GM23338 (cell line): ENCODE measurements at regions not wholly inside any gene's neighbourhood (a gene's known extent, or its start where the extent isn't known, plus 50 kb on each side); places are given as distances from the start of the nearest gene placed in this dataset.

Source experiments
- ATAC-seq: fragments of 200-7000 bp; cut with Tn5 transposase; 3 replicates; pipeline ENCODE4 v1.9.1; 2020
- DNase-seq: peaks from one replicate; pipeline ENCODE4 v3.0.0-alpha.2; 2015; ENCODE audit warnings: low spot score
- H2AFZ ChIP-seq: fragments of 200-600 bp; sonication (generic); 2 replicates; pipeline ENCODE4 v1.8.0; 2016; ENCODE audit warnings: antibody characterized with exemption, mild to moderate bottlenecking, moderate library complexity
- H3F3A ChIP-seq: fragments of 200-600 bp; sonication (generic); replicated peaks from 2 replicates; pipeline ENCODE4 v1.8.0; 2017; ENCODE audit warnings: antibody characterized with exemption, mixed run types, low read depth
- H3K27ac ChIP-seq: fragments of 200-600 bp; sonication (generic); 2 replicates; pipeline ENCODE4 v1.6.1; 2016; ENCODE audit warnings: low read depth
- H3K27me3 ChIP-seq: fragments of 200-600 bp; sonication (generic); 2 replicates; pipeline ENCODE4 v1.8.0; 2016; ENCODE audit warnings: mild to moderate bottlenecking, mixed run types, moderate library complexity; ENCODE audit not compliant: insufficient read depth
- H3K36me3 ChIP-seq: fragments of 200-600 bp; sonication (generic); 2 replicates; pipeline ENCODE4 v1.8.0; 2016; ENCODE audit warnings: mild to moderate bottlenecking; ENCODE audit not compliant: insufficient read depth
- H3K4me1 ChIP-seq: fragments of 200-600 bp; sonication (generic); 2 replicates; pipeline ENCODE4 v1.8.0; 2016; ENCODE audit warnings: mild to moderate bottlenecking, moderate library complexity; ENCODE audit not compliant: insufficient read depth
- H3K4me2 ChIP-seq: fragments of 200-600 bp; sonication (generic); 2 replicates; pipeline ENCODE4 v1.7.1; 2017; ENCODE audit warnings: mixed run types
- H3K4me3 ChIP-seq: fragments of 200-600 bp; sonication (generic); 2 replicates; pipeline ENCODE4 v1.6.1; 2016; ENCODE audit warnings: mixed run types
- H3K79me2 ChIP-seq: fragments of 200-600 bp; sonication (generic); replicated peaks from 2 replicates; pipeline ENCODE4 v1.8.0; 2017; ENCODE audit warnings: mild to moderate bottlenecking; ENCODE audit not compliant: insufficient read depth
- H3K9me2 ChIP-seq: fragments of 200-600 bp; sonication (generic); 2 replicates; pipeline ENCODE4 v1.8.0; 2017; ENCODE audit not compliant: insufficient read depth
- H4K20me1 ChIP-seq: fragments of 200-600 bp; sonication (generic); replicated peaks from 2 replicates; pipeline ENCODE4 v1.8.0; 2017; ENCODE audit warnings: mild to moderate bottlenecking; ENCODE audit not compliant: insufficient read depth
- H3K27ac Mint-ChIP-seq: 2 replicates; pipeline ENCODE4 v1.8.0; 2020; ENCODE audit warnings: inconsistent platforms, mild to moderate bottlenecking, moderate library complexity, mixed read lengths
- H3K27me3 Mint-ChIP-seq: 3 replicates; pipeline ENCODE4 v1.8.0; 2022; ENCODE audit warnings: low read depth, mild to moderate bottlenecking, moderate library complexity, mixed read lengths, inconsistent platforms; ENCODE audit not compliant: insufficient read depth, poor library complexity
- H3K36me3 Mint-ChIP-seq: 3 replicates; pipeline ENCODE4 v1.8.0; 2021; ENCODE audit warnings: low read depth, mild to moderate bottlenecking, inconsistent platforms, moderate library complexity, mixed read lengths
- H3K4me1 Mint-ChIP-seq: 3 replicates; pipeline ENCODE4 v1.8.0; 2020; ENCODE audit warnings: mild to moderate bottlenecking, inconsistent platforms, mixed read lengths
- H3K4me3 Mint-ChIP-seq: 3 replicates; pipeline ENCODE4 v1.8.0; 2021; ENCODE audit warnings: moderate library complexity, mild to moderate bottlenecking, inconsistent platforms, mixed read lengths
- H3K9me3 Mint-ChIP-seq: 3 replicates; pipeline ENCODE4 v1.8.0; 2020; ENCODE audit warnings: moderate library complexity, mild to moderate bottlenecking, inconsistent platforms, mixed read lengths
- CREB1 ChIP-seq: fragments of 250-450 bp; sonication (Bioruptor Pico); IDR thresholded peaks from 2 replicates; pipeline ENCODE4 v1.5.0; 2020; ENCODE audit warnings: low read depth, mild to moderate bottlenecking, moderate library complexity
- JUNB ChIP-seq: IDR thresholded peaks from one replicate; pipeline ENCODE4 v1.6.1; 2016; ENCODE audit warnings: antibody characterized with exemption; ENCODE audit not compliant: unreplicated experiment
- NANOG ChIP-seq: IDR thresholded peaks from 2 replicates; pipeline ENCODE4 v1.6.1; 2016; ENCODE audit warnings: antibody characterized with exemption, borderline replicate concordance
- STAT1 ChIP-seq: IDR thresholded peaks from one replicate; pipeline ENCODE4 v1.6.1; 2016; ENCODE audit warnings: antibody characterized with exemption; ENCODE audit not compliant: unreplicated experiment
- ZNF114 ChIP-seq: fragments of 250-450 bp; sonication (Bioruptor Pico); IDR thresholded peaks from 2 replicates; pipeline ENCODE4 v1.5.0; 2020; ENCODE audit warnings: mild to moderate bottlenecking, moderate library complexity
- ZNF331 ChIP-seq: fragments of 250-450 bp; sonication (Bioruptor Pico); IDR thresholded peaks from 2 replicates; pipeline ENCODE4 v1.5.0; 2020; ENCODE audit warnings: low read depth, mild to moderate bottlenecking, moderate library complexity
- TF ChIP-seq, protein P1 (sequence below): IDR thresholded peaks from one replicate; pipeline ENCODE4 v1.6.1; 2018; ENCODE audit warnings: antibody characterized with exemption; ENCODE audit not compliant: unreplicated experiment
- TF ChIP-seq, protein P2 (sequence below), 2 experiments: fragments of 200-600 bp in 1 of 2; sonication (generic) in 1 of 2; conservative IDR thresholded peaks; 2 replicates each; pipeline versions ENCODE4 v1.5.1 to v1.6.1; 2016 to 2017; ENCODE audit warnings: antibody characterized with exemption in 2 of 2, low read depth in 2 of 2, mild to moderate bottlenecking in 2 of 2, moderate library complexity in 1 of 2
- TF ChIP-seq, protein P3 (sequence below): fragments of 250-450 bp; sonication (Bioruptor Pico); IDR thresholded peaks from 2 replicates; pipeline ENCODE4 v1.5.0; 2020; ENCODE audit warnings: mild to moderate bottlenecking, moderate library complexity

DNA sequence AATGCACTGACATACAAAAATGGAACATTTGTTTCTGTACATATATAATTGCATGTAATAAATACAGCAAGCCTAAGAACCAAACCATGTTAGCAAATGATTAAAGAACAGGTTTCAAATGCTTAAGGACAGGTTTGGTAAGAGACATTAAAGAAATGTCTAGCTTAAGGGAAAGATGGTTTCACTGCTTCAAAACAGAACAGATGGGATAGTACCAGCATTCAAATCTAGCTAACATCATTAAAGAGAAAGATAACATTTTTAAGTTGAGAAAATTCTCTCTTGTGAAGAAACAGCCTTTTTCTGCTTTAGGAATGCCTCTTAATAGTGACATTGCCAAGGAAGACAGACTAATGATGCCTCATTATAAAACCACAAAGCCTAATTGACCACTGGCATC lies 52.5 kb upstream of the DOCK9 start:
- 0 out of 3 replicates have a peak, but pooled peaks cover 4% of the 10 kb centered on the region for H3K4me1 Mint-ChIP-seq
- no peak overlapping the region for H3K27ac Mint-ChIP-seq
- Histone ChIP-seq H3K27ac (no peak overlapping the region), H3K27me3 (no peaks in the 10 kb centered on the region), H3K4me1 (peaks cover 5% of the 10 kb centered on the region; the same call in 1 of the 2 replicates), H4K20me1 (no peaks in the 10 kb centered on the region), H2AFZ (no peak overlapping the region), H3F3A (no peaks in the 10 kb centered on the region), H3K36me3 (no peaks in the 10 kb centered on the region), H3K79me2 (no peaks in the 10 kb centered on the region; the same call in 1 of the 2 replicates), H3K9me2 (no peaks in the 10 kb centered on the region), H3K4me3 (no peak overlapping the region), H3K4me2 (no peak overlapping the region)
- peaks cover 2% of the 10 kb centered on the region; the same call in 1 of the 3 replicates for H3K36me3 Mint-ChIP-seq
- no peak for ATAC-seq
- H3K4me3 Mint-ChIP-seq = no peak overlapping the region
- TF ChIP-seq ZNF114 (CRISPR knock-in tag) = no peak
- no peak for TF ChIP-seq ZNF331 (CRISPR knock-in tag)
- TF ChIP-seq, protein P1, sequence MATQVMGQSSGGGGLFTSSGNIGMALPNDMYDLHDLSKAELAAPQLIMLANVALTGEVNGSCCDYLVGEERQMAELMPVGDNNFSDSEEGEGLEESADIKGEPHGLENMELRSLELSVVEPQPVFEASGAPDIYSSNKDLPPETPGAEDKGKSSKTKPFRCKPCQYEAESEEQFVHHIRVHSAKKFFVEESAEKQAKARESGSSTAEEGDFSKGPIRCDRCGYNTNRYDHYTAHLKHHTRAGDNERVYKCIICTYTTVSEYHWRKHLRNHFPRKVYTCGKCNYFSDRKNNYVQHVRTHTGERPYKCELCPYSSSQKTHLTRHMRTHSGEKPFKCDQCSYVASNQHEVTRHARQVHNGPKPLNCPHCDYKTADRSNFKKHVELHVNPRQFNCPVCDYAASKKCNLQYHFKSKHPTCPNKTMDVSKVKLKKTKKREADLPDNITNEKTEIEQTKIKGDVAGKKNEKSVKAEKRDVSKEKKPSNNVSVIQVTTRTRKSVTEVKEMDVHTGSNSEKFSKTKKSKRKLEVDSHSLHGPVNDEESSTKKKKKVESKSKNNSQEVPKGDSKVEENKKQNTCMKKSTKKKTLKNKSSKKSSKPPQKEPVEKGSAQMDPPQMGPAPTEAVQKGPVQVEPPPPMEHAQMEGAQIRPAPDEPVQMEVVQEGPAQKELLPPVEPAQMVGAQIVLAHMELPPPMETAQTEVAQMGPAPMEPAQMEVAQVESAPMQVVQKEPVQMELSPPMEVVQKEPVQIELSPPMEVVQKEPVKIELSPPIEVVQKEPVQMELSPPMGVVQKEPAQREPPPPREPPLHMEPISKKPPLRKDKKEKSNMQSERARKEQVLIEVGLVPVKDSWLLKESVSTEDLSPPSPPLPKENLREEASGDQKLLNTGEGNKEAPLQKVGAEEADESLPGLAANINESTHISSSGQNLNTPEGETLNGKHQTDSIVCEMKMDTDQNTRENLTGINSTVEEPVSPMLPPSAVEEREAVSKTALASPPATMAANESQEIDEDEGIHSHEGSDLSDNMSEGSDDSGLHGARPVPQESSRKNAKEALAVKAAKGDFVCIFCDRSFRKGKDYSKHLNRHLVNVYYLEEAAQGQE = no peak
- TF ChIP-seq CREB1 (CRISPR knock-in tag) = no peak
- TF ChIP-seq NANOG = no peak
- no peak for TF ChIP-seq STAT1
- TF ChIP-seq, protein P2, sequence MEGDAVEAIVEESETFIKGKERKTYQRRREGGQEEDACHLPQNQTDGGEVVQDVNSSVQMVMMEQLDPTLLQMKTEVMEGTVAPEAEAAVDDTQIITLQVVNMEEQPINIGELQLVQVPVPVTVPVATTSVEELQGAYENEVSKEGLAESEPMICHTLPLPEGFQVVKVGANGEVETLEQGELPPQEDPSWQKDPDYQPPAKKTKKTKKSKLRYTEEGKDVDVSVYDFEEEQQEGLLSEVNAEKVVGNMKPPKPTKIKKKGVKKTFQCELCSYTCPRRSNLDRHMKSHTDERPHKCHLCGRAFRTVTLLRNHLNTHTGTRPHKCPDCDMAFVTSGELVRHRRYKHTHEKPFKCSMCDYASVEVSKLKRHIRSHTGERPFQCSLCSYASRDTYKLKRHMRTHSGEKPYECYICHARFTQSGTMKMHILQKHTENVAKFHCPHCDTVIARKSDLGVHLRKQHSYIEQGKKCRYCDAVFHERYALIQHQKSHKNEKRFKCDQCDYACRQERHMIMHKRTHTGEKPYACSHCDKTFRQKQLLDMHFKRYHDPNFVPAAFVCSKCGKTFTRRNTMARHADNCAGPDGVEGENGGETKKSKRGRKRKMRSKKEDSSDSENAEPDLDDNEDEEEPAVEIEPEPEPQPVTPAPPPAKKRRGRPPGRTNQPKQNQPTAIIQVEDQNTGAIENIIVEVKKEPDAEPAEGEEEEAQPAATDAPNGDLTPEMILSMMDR (conservative IDR thresholded peaks at IDR 0.05; ENCODE audit: low read depth in 2 of 2) = no peak
- TF ChIP-seq, protein P3, sequence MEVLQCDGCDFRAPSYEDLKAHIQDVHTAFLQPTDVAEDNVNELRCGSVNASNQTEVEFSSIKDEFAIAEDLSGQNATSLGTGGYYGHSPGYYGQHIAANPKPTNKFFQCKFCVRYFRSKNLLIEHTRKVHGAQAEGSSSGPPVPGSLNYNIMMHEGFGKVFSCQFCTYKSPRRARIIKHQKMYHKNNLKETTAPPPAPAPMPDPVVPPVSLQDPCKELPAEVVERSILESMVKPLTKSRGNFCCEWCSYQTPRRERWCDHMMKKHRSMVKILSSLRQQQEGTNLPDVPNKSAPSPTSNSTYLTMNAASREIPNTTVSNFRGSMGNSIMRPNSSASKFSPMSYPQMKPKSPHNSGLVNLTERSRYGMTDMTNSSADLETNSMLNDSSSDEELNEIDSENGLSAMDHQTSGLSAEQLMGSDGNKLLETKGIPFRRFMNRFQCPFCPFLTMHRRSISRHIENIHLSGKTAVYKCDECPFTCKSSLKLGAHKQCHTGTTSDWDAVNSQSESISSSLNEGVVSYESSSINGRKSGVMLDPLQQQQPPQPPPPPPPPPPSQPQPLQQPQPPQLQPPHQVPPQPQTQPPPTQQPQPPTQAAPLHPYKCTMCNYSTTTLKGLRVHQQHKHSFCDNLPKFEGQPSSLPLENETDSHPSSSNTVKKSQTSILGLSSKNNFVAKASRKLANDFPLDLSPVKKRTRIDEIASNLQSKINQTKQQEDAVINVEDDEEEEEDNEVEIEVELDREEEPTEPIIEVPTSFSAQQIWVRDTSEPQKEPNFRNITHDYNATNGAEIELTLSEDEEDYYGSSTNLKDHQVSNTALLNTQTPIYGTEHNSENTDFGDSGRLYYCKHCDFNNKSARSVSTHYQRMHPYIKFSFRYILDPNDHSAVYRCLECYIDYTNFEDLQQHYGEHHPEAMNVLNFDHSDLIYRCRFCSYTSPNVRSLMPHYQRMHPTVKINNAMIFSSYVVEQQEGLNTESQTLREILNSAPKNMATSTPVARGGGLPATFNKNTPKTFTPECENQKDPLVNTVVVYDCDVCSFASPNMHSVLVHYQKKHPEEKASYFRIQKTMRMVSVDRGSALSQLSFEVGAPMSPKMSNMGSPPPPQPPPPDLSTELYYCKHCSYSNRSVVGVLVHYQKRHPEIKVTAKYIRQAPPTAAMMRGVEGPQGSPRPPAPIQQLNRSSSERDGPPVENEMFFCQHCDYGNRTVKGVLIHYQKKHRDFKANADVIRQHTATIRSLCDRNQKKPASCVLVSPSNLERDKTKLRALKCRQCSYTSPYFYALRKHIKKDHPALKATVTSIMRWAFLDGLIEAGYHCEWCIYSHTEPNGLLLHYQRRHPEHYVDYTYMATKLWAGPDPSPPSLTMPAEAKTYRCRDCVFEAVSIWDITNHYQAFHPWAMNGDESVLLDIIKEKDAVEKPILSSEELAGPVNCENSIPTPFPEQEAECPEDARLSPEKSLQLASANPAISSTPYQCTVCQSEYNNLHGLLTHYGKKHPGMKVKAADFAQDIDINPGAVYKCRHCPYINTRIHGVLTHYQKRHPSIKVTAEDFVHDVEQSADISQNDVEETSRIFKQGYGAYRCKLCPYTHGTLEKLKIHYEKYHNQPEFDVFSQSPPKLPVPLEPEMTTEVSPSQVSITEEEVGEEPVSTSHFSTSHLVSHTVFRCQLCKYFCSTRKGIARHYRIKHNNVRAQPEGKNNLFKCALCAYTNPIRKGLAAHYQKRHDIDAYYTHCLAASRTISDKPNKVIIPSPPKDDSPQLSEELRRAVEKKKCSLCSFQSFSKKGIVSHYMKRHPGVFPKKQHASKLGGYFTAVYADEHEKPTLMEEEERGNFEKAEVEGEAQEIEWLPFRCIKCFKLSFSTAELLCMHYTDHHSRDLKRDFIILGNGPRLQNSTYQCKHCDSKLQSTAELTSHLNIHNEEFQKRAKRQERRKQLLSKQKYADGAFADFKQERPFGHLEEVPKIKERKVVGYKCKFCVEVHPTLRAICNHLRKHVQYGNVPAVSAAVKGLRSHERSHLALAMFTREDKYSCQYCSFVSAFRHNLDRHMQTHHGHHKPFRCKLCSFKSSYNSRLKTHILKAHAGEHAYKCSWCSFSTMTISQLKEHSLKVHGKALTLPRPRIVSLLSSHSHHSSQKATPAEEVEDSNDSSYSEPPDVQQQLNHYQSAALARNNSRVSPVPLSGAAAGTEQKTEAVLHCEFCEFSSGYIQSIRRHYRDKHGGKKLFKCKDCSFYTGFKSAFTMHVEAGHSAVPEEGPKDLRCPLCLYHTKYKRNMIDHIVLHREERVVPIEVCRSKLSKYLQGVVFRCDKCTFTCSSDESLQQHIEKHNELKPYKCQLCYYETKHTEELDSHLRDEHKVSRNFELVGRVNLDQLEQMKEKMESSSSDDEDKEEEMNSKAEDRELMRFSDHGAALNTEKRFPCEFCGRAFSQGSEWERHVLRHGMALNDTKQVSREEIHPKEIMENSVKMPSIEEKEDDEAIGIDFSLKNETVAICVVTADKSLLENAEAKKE (CRISPR knock-in tag) = no peak
- no peak for TF ChIP-seq JUNB
- H3K9me3 Mint-ChIP-seq = peaks cover 3% of the 10 kb centered on the region; the same call in 2 of the 3 replicates
- H3K27me3 Mint-ChIP-seq = peaks cover 3% of the 10 kb centered on the region
- no peak for DNase-seq
